H9 (cell line): ENCODE measurements at regions not wholly inside any gene's neighbourhood (a gene's known extent, or its start where the extent isn't known, plus 50 kb on each side); places are given as distances from the start of the nearest gene placed in this dataset.

Experiments used
- DNase-seq: peaks from one replicate; pipeline ENCODE4 v3.0.0-alpha.2; 2017
- H2AFZ ChIP-seq: one replicate; pipeline ENCODE4 v1.6.1; 2013; ENCODE audit warnings: mild to moderate bottlenecking, low read length, control low read depth, moderate library complexity
- H2AK5ac ChIP-seq: 2 replicates; pipeline ENCODE4 v1.6.1; 2013; ENCODE audit warnings: low read length, control low read depth, mixed read lengths; ENCODE audit not compliant: insufficient read length
- H2BK120ac ChIP-seq: one replicate; pipeline ENCODE4 v1.6.1; 2013; ENCODE audit warnings: low read depth, mild to moderate bottlenecking, low read length, control low read depth, inconsistent platforms; ENCODE audit not compliant: poor library complexity, severe bottlenecking
- H2BK12ac ChIP-seq: 2 replicates; pipeline ENCODE4 v1.6.1; 2013; ENCODE audit warnings: low read length, control low read depth, mixed read lengths, low read depth; ENCODE audit not compliant: insufficient read length
- H2BK15ac ChIP-seq: 2 replicates; pipeline ENCODE4 v1.6.1; 2013; ENCODE audit warnings: low read depth, low read length, control low read depth
- H2BK20ac ChIP-seq: one replicate; pipeline ENCODE4 v1.6.1; 2013; ENCODE audit warnings: low read depth, mild to moderate bottlenecking, low read length, control low read depth, inconsistent platforms; ENCODE audit not compliant: poor library complexity, severe bottlenecking
- H2BK5ac ChIP-seq: 2 replicates; pipeline ENCODE4 v1.6.1; 2013; ENCODE audit warnings: low read length, control low read depth, mixed read lengths; ENCODE audit not compliant: insufficient read length
- H3K14ac ChIP-seq: 2 replicates; pipeline ENCODE4 v1.6.1; 2013; ENCODE audit warnings: low read length, control low read depth; ENCODE audit not compliant: insufficient read depth
- H3K18ac ChIP-seq: 2 replicates; pipeline ENCODE4 v1.6.1; 2013; ENCODE audit warnings: low read depth, mild to moderate bottlenecking, mixed read lengths, low read length, control low read depth; ENCODE audit not compliant: insufficient read length
- H3K23ac ChIP-seq: 2 replicates; pipeline ENCODE4 v1.6.1; 2013; ENCODE audit warnings: low read length, control low read depth, mixed read lengths, low read depth; ENCODE audit not compliant: insufficient read length
- H3K23me2 ChIP-seq: 2 replicates; pipeline ENCODE4 v1.6.1; 2013; ENCODE audit warnings: low read depth, mild to moderate bottlenecking, mixed read lengths, low read length, control low read depth; ENCODE audit not compliant: insufficient read length, poor library complexity, severe bottlenecking
- H3K27ac ChIP-seq: 2 replicates; pipeline ENCODE4 v1.5.1; 2013; ENCODE audit warnings: low read length, control low read depth, mixed read lengths, low read depth; ENCODE audit not compliant: insufficient read length
- H3K27me3 ChIP-seq: 2 replicates; pipeline ENCODE4 v1.6.1; 2013; ENCODE audit warnings: low read length, control low read depth, inconsistent platforms; ENCODE audit not compliant: insufficient read depth
- H3K4ac ChIP-seq: 2 replicates; pipeline ENCODE4 v1.6.1; 2013; ENCODE audit warnings: low read depth, mild to moderate bottlenecking, control low read depth, inconsistent platforms, low read length, moderate library complexity
- H3K4me1 ChIP-seq: 2 replicates; pipeline ENCODE4 v1.6.1; 2013; ENCODE audit warnings: low read length, control low read depth, inconsistent platforms; ENCODE audit not compliant: insufficient read depth
- H3K4me2 ChIP-seq: 2 replicates; pipeline ENCODE4 v1.6.1; 2013; ENCODE audit warnings: low read length, control low read depth, mixed read lengths; ENCODE audit not compliant: insufficient read length, insufficient read depth
- H3K56ac ChIP-seq: 2 replicates; pipeline ENCODE4 v1.6.1; 2013; ENCODE audit warnings: low read depth, mild to moderate bottlenecking, mixed read lengths, low read length, control low read depth; ENCODE audit not compliant: insufficient read length
- H3K79me1 ChIP-seq: 2 replicates; pipeline ENCODE4 v1.6.1; 2013; ENCODE audit warnings: low read depth, mild to moderate bottlenecking, moderate library complexity, low read length, control low read depth, inconsistent platforms; ENCODE audit not compliant: insufficient read depth, poor library complexity, severe bottlenecking
- H3K79me2 ChIP-seq: 2 replicates; pipeline ENCODE4 v1.6.1; 2013; ENCODE audit warnings: low read length, control low read depth, inconsistent platforms; ENCODE audit not compliant: insufficient read depth
- H3K9ac ChIP-seq: 2 replicates; pipeline ENCODE4 v1.6.1; 2013; ENCODE audit warnings: low read length, control low read depth, mixed read lengths; ENCODE audit not compliant: insufficient read length; ENCODE audit errors: extremely low read depth
- H3K9me3 ChIP-seq: one replicate; pipeline ENCODE4 v1.6.1; 2013; ENCODE audit warnings: low read depth, low read length, inconsistent platforms; ENCODE audit not compliant: control insufficient read depth
- H3T11ph ChIP-seq: one replicate; pipeline ENCODE4 v1.6.1; 2013; ENCODE audit warnings: mild to moderate bottlenecking, low read length, control low read depth, inconsistent platforms
- H4K20me1 ChIP-seq: one replicate; pipeline ENCODE4 v1.6.1; 2013; ENCODE audit not compliant: control insufficient read depth, insufficient read length, insufficient read depth
- H4K5ac ChIP-seq: 2 replicates; pipeline ENCODE4 v1.6.1; 2013; ENCODE audit warnings: low read depth, mild to moderate bottlenecking, mixed read lengths, low read length, control low read depth; ENCODE audit not compliant: insufficient read length
- H4K8ac ChIP-seq: replicated peaks from 2 replicates; pipeline ENCODE4 v1.6.1; 2013; ENCODE audit warnings: low read length, control low read depth, mixed read lengths, low read depth; ENCODE audit not compliant: insufficient read length
- H4K91ac ChIP-seq: 2 replicates; pipeline ENCODE4 v1.6.1; 2013; ENCODE audit warnings: low read depth, mild to moderate bottlenecking, moderate library complexity, mixed read lengths, low read length, control low read depth; ENCODE audit not compliant: insufficient read length
- H3K27ac Mint-ChIP-seq, 3 experiments: 2 replicates in 2 of 3; 3 replicates in 1 of 3; pipeline ENCODE4 v1.8.0; 2020 to 2021; ENCODE audit warnings: mixed read lengths in 3 of 3, mild to moderate bottlenecking in 1 of 3, moderate library complexity in 1 of 3
- H3K27me3 Mint-ChIP-seq: 2 replicates; pipeline ENCODE4 v1.8.0; 2021; ENCODE audit warnings: low read depth, mild to moderate bottlenecking, moderate library complexity, mixed read lengths
- H3K36me3 Mint-ChIP-seq, 3 experiments: 2 replicates in 2 of 3; 3 replicates in 1 of 3; pipeline ENCODE4 v1.8.0; 2020 to 2021; ENCODE audit warnings: low read depth in 3 of 3, mixed read lengths in 3 of 3; ENCODE audit not compliant: insufficient read depth in 1 of 3
- H3K4me1 Mint-ChIP-seq, 2 experiments: 2 replicates each; pipeline ENCODE4 v1.8.0; 2020; ENCODE audit warnings: mixed read lengths in 2 of 2
- H3K4me3 Mint-ChIP-seq, 2 experiments: 2 replicates in 1 of 2; 3 replicates in 1 of 2; pipeline ENCODE4 v1.8.0; 2020 to 2021; ENCODE audit warnings: mild to moderate bottlenecking in 2 of 2, mixed read lengths in 2 of 2, moderate library complexity in 1 of 2
- H3K9me3 Mint-ChIP-seq, 2 experiments: 2 replicates in 1 of 2; 3 replicates in 1 of 2; pipeline ENCODE4 v1.8.0; 2020; ENCODE audit warnings: mild to moderate bottlenecking in 2 of 2, mixed read lengths in 2 of 2, moderate library complexity in 1 of 2
- WGBS: extraction: QIAGEN DNeasy Blood & Tissue Kit; methylation state at CpG from one replicate; pipeline ENCODE4 v1.1.7; 2013; ENCODE audit warnings: missing lambda C conversion rate, low lambda C conversion rate, mixed read lengths; ENCODE audit not compliant: insufficient read length; ENCODE audit errors: extremely low coverage; 5-methylcytosine and 5-hydroxymethylcytosine counted together
- TF ChIP-seq, protein P1 (sequence below): fragments of 200-600 bp; sonication (generic); conservative IDR thresholded peaks from 3 replicates; pipeline ENCODE4 v1.8.0; 2021; ENCODE audit warnings: antibody characterized with exemption, mild to moderate bottlenecking

DNA sequence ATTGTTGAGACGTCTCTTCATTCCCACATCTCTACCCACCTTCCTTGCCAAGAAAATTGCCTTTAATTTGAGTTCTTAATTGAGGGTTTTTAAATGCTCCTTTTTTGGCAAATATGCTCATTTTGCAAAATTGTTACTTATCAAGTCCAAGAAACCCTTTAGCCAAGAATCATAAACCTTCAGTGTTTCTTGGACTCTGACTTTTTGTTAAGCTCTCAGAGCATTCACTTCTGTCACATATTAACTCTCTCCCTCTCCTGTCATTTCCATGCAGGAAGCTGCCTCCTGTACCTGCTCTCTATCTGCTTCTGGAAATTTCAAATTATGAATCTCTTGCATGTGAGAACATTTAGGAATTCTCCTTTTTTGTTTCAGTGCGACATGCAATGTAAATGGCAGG is 100.0 kb upstream of the PIEZO2 start:
- WGBS, result no CpG with 5 or more reads among the region's 2 CpGs
- Histone ChIP-seq H3K79me2 (no peaks in the 10 kb centered on the region), H3K27ac (no peak overlapping the region)

More for the DNA sequence above, 100.0 kb upstream of the PIEZO2 start:
- Histone ChIP-seq H4K5ac (no peak overlapping the region), H3K14ac (no peak overlapping the region), H2AK5ac (no peak overlapping the region), H2BK12ac (no peak overlapping the region), H3K23me2 (no peaks in the 10 kb centered on the region), H3K18ac (no peak overlapping the region), H3K4ac (no peak overlapping the region), H2BK5ac (no peak overlapping the region), H4K20me1 (no peaks in the 10 kb centered on the region), H3K4me2 (no peak overlapping the region), H4K91ac (no peak overlapping the region), H3K9ac (no peak overlapping the region), H3K4me1 (no peaks in the 10 kb centered on the region), H4K8ac (no peak overlapping the region), H3K9me3 (no peaks in the 10 kb centered on the region), H2BK120ac (no peak overlapping the region), H3K23ac (no peak overlapping the region), H3K56ac (no peak overlapping the region), H2BK20ac (no peak overlapping the region), H2AFZ (no peak overlapping the region), H3K27me3 (no peaks in the 10 kb centered on the region), H3T11ph (no peak overlapping the region), H3K79me1 (no peaks in the 10 kb centered on the region), H2BK15ac (no peak overlapping the region)
- no peaks in the 10 kb centered on the region for H3K27me3 Mint-ChIP-seq
- peaks cover 8 to 11% of the 10 kb centered on the region in 2 experiments for H3K4me1 Mint-ChIP-seq
- no peak for DNase-seq
- TF ChIP-seq, protein P1, sequence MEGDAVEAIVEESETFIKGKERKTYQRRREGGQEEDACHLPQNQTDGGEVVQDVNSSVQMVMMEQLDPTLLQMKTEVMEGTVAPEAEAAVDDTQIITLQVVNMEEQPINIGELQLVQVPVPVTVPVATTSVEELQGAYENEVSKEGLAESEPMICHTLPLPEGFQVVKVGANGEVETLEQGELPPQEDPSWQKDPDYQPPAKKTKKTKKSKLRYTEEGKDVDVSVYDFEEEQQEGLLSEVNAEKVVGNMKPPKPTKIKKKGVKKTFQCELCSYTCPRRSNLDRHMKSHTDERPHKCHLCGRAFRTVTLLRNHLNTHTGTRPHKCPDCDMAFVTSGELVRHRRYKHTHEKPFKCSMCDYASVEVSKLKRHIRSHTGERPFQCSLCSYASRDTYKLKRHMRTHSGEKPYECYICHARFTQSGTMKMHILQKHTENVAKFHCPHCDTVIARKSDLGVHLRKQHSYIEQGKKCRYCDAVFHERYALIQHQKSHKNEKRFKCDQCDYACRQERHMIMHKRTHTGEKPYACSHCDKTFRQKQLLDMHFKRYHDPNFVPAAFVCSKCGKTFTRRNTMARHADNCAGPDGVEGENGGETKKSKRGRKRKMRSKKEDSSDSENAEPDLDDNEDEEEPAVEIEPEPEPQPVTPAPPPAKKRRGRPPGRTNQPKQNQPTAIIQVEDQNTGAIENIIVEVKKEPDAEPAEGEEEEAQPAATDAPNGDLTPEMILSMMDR, result no peak
- no peaks in the 10 kb centered on the region for H3K36me3 Mint-ChIP-seq
- no peak overlapping the region for H3K27ac Mint-ChIP-seq
- no peak overlapping the region for H3K4me3 Mint-ChIP-seq
- no peaks in the 10 kb centered on the region; a peak in 1 of 5 replicates for H3K9me3 Mint-ChIP-seq
